ENCODE measurements at regions not wholly inside any gene's neighbourhood (a gene's known extent, or its start where the extent isn't known, plus 50 kb on each side); places are given as distances from the start of the nearest gene placed in this dataset.

- Histone ChIP-seq H4K12ac (ENCODE audit: low read depth, low read length) (no peak overlapping the region), H2BK5ac (ENCODE audit: low read depth, low read length, poor library complexity) (no peak overlapping the region), H3K9ac (ENCODE audit: low read length) (no peak overlapping the region), H4K91ac (ENCODE audit: low read depth, low read length) (no peak overlapping the region), H3K4me3 (ENCODE audit: low read depth, low read length) (no peak overlapping the region), H2AFZ (ENCODE audit: insufficient read depth, low read length, poor library complexity) (no peak overlapping the region), H3K9me3 (ENCODE audit: insufficient read depth, low read depth, low read length) (no peaks in the 10 kb centered on the region), H3K4me1 (ENCODE audit: control insufficient read depth in 1 of 2, insufficient read depth in 2 of 2, low read length in 2 of 2) (no peaks in the 10 kb centered on the region), H3K14ac (ENCODE audit: low read length) (no peak overlapping the region), H3K79me1 (ENCODE audit: low read length) (no peaks in the 10 kb centered on the region), H3K36me3 (ENCODE audit: control insufficient read depth in 1 of 2, insufficient read depth in 2 of 2, low read length in 2 of 2) (no peaks in the 10 kb centered on the region), H2AK5ac (ENCODE audit: low read length) (no peak overlapping the region), H3K23ac (ENCODE audit: low read length) (no peak overlapping the region), H3K79me2 (ENCODE audit: control insufficient read depth, insufficient read depth, low read length, poor library complexity) (no peaks in the 10 kb centered on the region), H3K18ac (ENCODE audit: low read length) (no peak overlapping the region), H3K4ac (ENCODE audit: low read depth, low read length) (no peak overlapping the region), H3K27me3 (ENCODE audit: insufficient read depth, low read length) (no peaks in the 10 kb centered on the region), H2BK120ac (ENCODE audit: insufficient read depth, low read length, poor library complexity) (no peak overlapping the region), H3K4me2 (ENCODE audit: low read length) (no peak overlapping the region), H4K8ac (ENCODE audit: low read depth, low read length) (no peak overlapping the region), H3K27ac (ENCODE audit: low read depth, low read length) (no peak overlapping the region), H2BK12ac (ENCODE audit: low read length) (no peak overlapping the region)
- no CpG with 5 or more reads among the region's 3 CpGs for WGBS (ENCODE audit: extremely low coverage, insufficient coverage, insufficient read length)
- no peak for DNase-seq
Measured at GRCh38 chr18:59784694-59785093, 87.5 kb upstream of the CCBE1 start.

DNA sequence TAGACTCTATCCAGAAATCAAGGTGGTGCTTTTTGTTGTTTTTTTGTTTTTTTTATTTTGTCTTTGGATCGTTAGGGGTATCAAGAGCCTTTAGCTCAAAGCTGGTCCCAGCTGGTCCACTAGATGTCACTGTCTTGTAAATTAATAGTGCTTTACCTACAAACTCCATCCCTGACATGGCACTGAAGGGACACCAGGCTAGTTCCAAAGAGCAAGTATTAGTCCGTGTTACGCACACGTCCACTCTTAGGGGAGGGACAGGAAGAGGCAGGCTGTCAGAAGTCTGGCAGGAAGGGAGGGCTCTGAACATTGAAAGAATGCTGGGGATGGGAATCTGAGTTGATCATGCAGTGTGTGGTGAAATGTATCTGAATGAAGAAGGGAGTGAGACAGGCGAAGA is 85.9 kb upstream of the CCBE1 start:
- Histone ChIP-seq H3K27me3 (ENCODE audit: insufficient read depth, low read length) (no peaks in the 10 kb centered on the region), H3K4me1 (ENCODE audit: control insufficient read depth in 1 of 2, insufficient read depth in 2 of 2, low read length in 2 of 2) (no peaks in the 10 kb centered on the region), H2AFZ (ENCODE audit: insufficient read depth, low read length, poor library complexity) (no peak overlapping the region), H3K9ac (ENCODE audit: low read length) (no peak overlapping the region), H2BK12ac (ENCODE audit: low read length) (no peak overlapping the region), H3K9me3 (ENCODE audit: insufficient read depth, low read depth, low read length) (no peaks in the 10 kb centered on the region), H2AK5ac (ENCODE audit: low read length) (no peak overlapping the region), H3K4ac (ENCODE audit: low read depth, low read length) (no peak overlapping the region), H3K23ac (ENCODE audit: low read length) (no peak overlapping the region), H2BK5ac (ENCODE audit: low read depth, low read length, poor library complexity) (no peak overlapping the region), H3K36me3 (ENCODE audit: control insufficient read depth in 1 of 2, insufficient read depth in 2 of 2, low read length in 2 of 2) (no peaks in the 10 kb centered on the region), H4K8ac (ENCODE audit: low read depth, low read length) (no peak overlapping the region), H3K79me1 (ENCODE audit: low read length) (no peaks in the 10 kb centered on the region), H3K4me3 (ENCODE audit: low read depth, low read length) (no peak overlapping the region), H3K27ac (ENCODE audit: low read depth, low read length) (no peak overlapping the region), H4K91ac (ENCODE audit: low read depth, low read length) (no peak overlapping the region), H3K79me2 (ENCODE audit: control insufficient read depth, insufficient read depth, low read length, poor library complexity) (no peaks in the 10 kb centered on the region), H3K18ac (ENCODE audit: low read length) (no peak overlapping the region), H4K12ac (ENCODE audit: low read depth, low read length) (no peak overlapping the region), H3K14ac (ENCODE audit: low read length) (no peak overlapping the region), H3K4me2 (ENCODE audit: low read length) (no peak overlapping the region), H2BK120ac (ENCODE audit: insufficient read depth, low read length, poor library complexity) (no peak overlapping the region)
- no CpG with 5 or more reads among the region's 5 CpGs for WGBS (ENCODE audit: extremely low coverage, insufficient coverage, insufficient read length)
- DNase-seq, result peak; percentile 32 to 66

- no peak overlapping the region for H3K14ac ChIP-seq (ENCODE audit: low read length)
- H3K79me1 ChIP-seq (ENCODE audit: low read length), result no peaks in the 10 kb centered on the region
- H2AFZ ChIP-seq (ENCODE audit: insufficient read depth, low read length, poor library complexity), result no peak overlapping the region
- H3K18ac ChIP-seq (ENCODE audit: low read length), result no peak overlapping the region
- peak; percentile 34 to 79 for DNase-seq
- no peak overlapping the region for H3K23ac ChIP-seq (ENCODE audit: low read length)
- H2AK5ac ChIP-seq (ENCODE audit: low read length), result no peak overlapping the region
- H2BK120ac ChIP-seq (ENCODE audit: insufficient read depth, low read length, poor library complexity), result no peak overlapping the region
- no peak overlapping the region for H4K8ac ChIP-seq (ENCODE audit: low read depth, low read length)
- no peaks in the 10 kb centered on the region for H3K9me3 ChIP-seq (ENCODE audit: insufficient read depth, low read depth, low read length)
- H2BK12ac ChIP-seq (ENCODE audit: low read length), result no peak overlapping the region
- H4K91ac ChIP-seq (ENCODE audit: low read depth, low read length), result no peak overlapping the region
- no peaks in the 10 kb centered on the region for H3K79me2 ChIP-seq (ENCODE audit: control insufficient read depth, insufficient read depth, low read length, poor library complexity)
- H3K4me3 ChIP-seq (ENCODE audit: low read depth, low read length), result no peak overlapping the region
- H4K12ac ChIP-seq (ENCODE audit: low read depth, low read length), result no peak overlapping the region
- no peaks in the 10 kb centered on the region for H3K36me3 ChIP-seq (ENCODE audit: control insufficient read depth in 1 of 2, insufficient read depth in 2 of 2, low read length in 2 of 2)
- H3K4me1 ChIP-seq (ENCODE audit: control insufficient read depth in 1 of 2, insufficient read depth in 2 of 2, low read length in 2 of 2), result no peaks in the 10 kb centered on the region
- no peak overlapping the region for H2BK5ac ChIP-seq (ENCODE audit: low read depth, low read length, poor library complexity)
- no peak overlapping the region for H3K4ac ChIP-seq (ENCODE audit: low read depth, low read length)
- no peak overlapping the region for H3K9ac ChIP-seq (ENCODE audit: low read length)
- H3K4me2 ChIP-seq (ENCODE audit: low read length), result no peak overlapping the region
- WGBS (ENCODE audit: extremely low coverage, insufficient coverage, insufficient read length), result no CpG with 5 or more reads among the region's 2 CpGs
- no peak overlapping the region for H3K27ac ChIP-seq (ENCODE audit: low read depth, low read length)
- no peaks in the 10 kb centered on the region for H3K27me3 ChIP-seq (ENCODE audit: insufficient read depth, low read length)
Measured at GRCh38 chr18:59779979-59780378, 82.8 kb upstream of the CCBE1 start.

GRCh38 chr18:59778434-59778833 is 81.2 kb upstream of the CCBE1 start:
- no peak overlapping the region for H2AFZ ChIP-seq (ENCODE audit: insufficient read depth, low read length, poor library complexity)
- H3K4me3 ChIP-seq (ENCODE audit: low read depth, low read length), result no peak overlapping the region
- no peaks in the 10 kb centered on the region for H3K9me3 ChIP-seq (ENCODE audit: insufficient read depth, low read depth, low read length)
- no CpG with 5 or more reads among the region's 1 CpG for WGBS (ENCODE audit: extremely low coverage, insufficient coverage, insufficient read length)
- no peak overlapping the region for H2BK120ac ChIP-seq (ENCODE audit: insufficient read depth, low read length, poor library complexity)
- no peaks in the 10 kb centered on the region for H3K36me3 ChIP-seq (ENCODE audit: control insufficient read depth in 1 of 2, insufficient read depth in 2 of 2, low read length in 2 of 2)
- H3K23ac ChIP-seq (ENCODE audit: low read length), result no peak overlapping the region
- no peak overlapping the region for H3K4me2 ChIP-seq (ENCODE audit: low read length)
- H3K27me3 ChIP-seq (ENCODE audit: insufficient read depth, low read length), result no peaks in the 10 kb centered on the region
- H3K14ac ChIP-seq (ENCODE audit: low read length), result no peak overlapping the region
- no peak overlapping the region for H3K9ac ChIP-seq (ENCODE audit: low read length)
- H4K12ac ChIP-seq (ENCODE audit: low read depth, low read length), result no peak overlapping the region
- H2AK5ac ChIP-seq (ENCODE audit: low read length), result no peak overlapping the region
- DNase-seq, result peak in 1 of 2 donors; percentile 13
- no peak overlapping the region for H3K4ac ChIP-seq (ENCODE audit: low read depth, low read length)
- no peak overlapping the region for H4K91ac ChIP-seq (ENCODE audit: low read depth, low read length)
- H3K18ac ChIP-seq (ENCODE audit: low read length), result no peak overlapping the region
- no peaks in the 10 kb centered on the region for H3K79me2 ChIP-seq (ENCODE audit: control insufficient read depth, insufficient read depth, low read length, poor library complexity)
- no peak overlapping the region for H4K8ac ChIP-seq (ENCODE audit: low read depth, low read length)
- H3K4me1 ChIP-seq (ENCODE audit: control insufficient read depth in 1 of 2, insufficient read depth in 2 of 2, low read length in 2 of 2), result no peaks in the 10 kb centered on the region
- no peak overlapping the region for H2BK5ac ChIP-seq (ENCODE audit: low read depth, low read length, poor library complexity)
- no peak overlapping the region for H2BK12ac ChIP-seq (ENCODE audit: low read length)
- no peaks in the 10 kb centered on the region for H3K79me1 ChIP-seq (ENCODE audit: low read length)
- H3K27ac ChIP-seq (ENCODE audit: low read depth, low read length), result no peak overlapping the region
